RWPE1 (cell line): ENCODE measurements at regions not wholly inside any gene's neighbourhood (a gene's known extent, or its start where the extent isn't known, plus 50 kb on each side); places are given as distances from the start of the nearest gene placed in this dataset.
A peak's percentile ranks its signal among the peaks of the same experiment; 100 is the strongest.

Experiments used
- CTCF ChIA-PET: fragments of 350-600 bp; sonication (Branson Sonifier 250); formaldehyde crosslinking; extraction: SDS; loops from one replicate; lab custom pipeline; 2021; lab: Yijun Ruan, JAX
- POLR2A ChIA-PET: fragments of 400-600 bp; formaldehyde crosslinking; extraction: SDS; loops from one replicate; lab custom pipeline; 2020; ENCODE audit warnings: antibody characterized with exemption; ENCODE audit not compliant: low non-redundant PET; lab: Yijun Ruan, JAX
- DNase-seq: peaks from one replicate; pipeline ENCODE4 v3.0.0; 2012; ENCODE audit warnings: low spot score
- H3K27ac ChIP-seq: fragments of 450-650 bp; 2 replicates; pipeline ENCODE4 v1.5.1; 2017
- TF ChIP-seq, protein P1 (sequence below): fragments of 450-650 bp; conservative IDR thresholded peaks from 2 replicates; pipeline ENCODE4 v1.5.1; 2017; ENCODE audit warnings: low read depth, mild to moderate bottlenecking

DNA sequence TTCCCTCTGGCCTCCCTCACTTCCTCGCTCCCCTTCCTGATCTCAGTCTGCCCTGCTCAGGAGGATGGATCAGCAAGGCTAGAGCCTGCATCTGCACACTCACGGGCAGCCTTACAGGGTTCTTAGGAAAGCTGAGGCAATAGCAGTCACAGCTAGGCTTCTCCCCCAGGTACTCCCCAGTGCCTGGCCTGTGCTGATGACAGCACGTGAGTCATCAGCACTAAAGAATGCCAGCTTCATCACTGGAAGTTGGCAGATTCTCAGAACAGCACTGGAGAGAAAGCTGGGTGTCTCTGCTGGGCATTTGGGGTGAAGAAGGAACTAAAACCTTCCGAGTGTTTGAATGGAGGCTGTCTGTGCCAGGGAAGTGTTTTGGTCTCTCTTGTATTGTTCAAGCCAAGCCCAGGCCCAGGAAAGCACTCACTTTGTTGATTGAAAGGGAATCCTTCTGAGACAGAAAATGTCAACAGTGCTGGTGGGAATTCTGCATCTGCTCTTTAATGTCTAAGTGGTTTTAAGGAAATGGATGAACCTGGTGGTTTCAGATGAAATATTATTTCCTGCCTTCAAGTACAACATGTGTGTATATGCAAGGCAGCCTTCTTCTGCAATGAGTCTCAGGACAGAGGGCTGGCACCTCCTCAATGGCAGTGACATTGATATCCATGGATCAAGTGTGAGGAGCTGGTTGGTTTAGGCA, 73.0 kb upstream of the SCOC start:
- ChIA-PET POLR2A (interaction anchor here (0.5 kb wide), 1 partner anchor 275 kb away, joined by 4 read pairs; no protein-coding TSS in a partner anchor), CTCF (interaction anchor here (1.5 kb wide), 1 partner anchor 26 kb away, joined by 6 read pairs; no protein-coding TSS in a partner anchor)
- TF ChIP-seq, protein P1, sequence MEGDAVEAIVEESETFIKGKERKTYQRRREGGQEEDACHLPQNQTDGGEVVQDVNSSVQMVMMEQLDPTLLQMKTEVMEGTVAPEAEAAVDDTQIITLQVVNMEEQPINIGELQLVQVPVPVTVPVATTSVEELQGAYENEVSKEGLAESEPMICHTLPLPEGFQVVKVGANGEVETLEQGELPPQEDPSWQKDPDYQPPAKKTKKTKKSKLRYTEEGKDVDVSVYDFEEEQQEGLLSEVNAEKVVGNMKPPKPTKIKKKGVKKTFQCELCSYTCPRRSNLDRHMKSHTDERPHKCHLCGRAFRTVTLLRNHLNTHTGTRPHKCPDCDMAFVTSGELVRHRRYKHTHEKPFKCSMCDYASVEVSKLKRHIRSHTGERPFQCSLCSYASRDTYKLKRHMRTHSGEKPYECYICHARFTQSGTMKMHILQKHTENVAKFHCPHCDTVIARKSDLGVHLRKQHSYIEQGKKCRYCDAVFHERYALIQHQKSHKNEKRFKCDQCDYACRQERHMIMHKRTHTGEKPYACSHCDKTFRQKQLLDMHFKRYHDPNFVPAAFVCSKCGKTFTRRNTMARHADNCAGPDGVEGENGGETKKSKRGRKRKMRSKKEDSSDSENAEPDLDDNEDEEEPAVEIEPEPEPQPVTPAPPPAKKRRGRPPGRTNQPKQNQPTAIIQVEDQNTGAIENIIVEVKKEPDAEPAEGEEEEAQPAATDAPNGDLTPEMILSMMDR: no peak
- peak overlapping the region; percentile 70 for H3K27ac ChIP-seq
- peak; percentile 88 for DNase-seq

GRCh38 chr4:140298001-140298400, 75.4 kb upstream of the SCOC start:
- CTCF ChIA-PET: interaction anchor here (0.7 kb wide), 1 partner anchor 21 kb away, joined by 3 read pairs; no protein-coding TSS in a partner anchor
- TF ChIP-seq, protein P1: no peak
- H3K27ac ChIP-seq: no peak overlapping the region
- POLR2A ChIA-PET: no interaction called here
- no peak for DNase-seq

DNA sequence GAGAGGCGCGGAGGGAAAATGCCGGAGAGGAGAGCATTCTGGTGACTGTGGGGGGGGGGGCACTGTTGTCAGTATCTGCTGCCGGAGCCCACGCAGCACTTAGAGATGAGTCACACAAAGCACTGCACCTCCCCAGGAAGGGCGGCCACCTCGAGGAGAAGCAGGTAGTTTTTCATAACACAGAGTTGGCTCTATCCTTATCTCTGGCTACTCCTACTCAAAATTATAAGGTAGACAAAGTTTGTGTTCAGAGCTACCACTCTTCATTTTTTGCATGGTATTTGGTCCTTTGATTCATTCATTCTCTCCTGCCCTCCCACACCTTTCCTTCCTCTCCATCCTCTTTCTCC, 76.2 kb upstream of the SCOC start:
- TF ChIP-seq, protein P1: no peak
- CTCF ChIA-PET: no interaction called here
- peak; percentile 59 for DNase-seq
- H3K27ac ChIP-seq: peak overlapping the region; percentile 33; the same call in 1 of the 2 replicates
- POLR2A ChIA-PET: no interaction called here

DNA sequence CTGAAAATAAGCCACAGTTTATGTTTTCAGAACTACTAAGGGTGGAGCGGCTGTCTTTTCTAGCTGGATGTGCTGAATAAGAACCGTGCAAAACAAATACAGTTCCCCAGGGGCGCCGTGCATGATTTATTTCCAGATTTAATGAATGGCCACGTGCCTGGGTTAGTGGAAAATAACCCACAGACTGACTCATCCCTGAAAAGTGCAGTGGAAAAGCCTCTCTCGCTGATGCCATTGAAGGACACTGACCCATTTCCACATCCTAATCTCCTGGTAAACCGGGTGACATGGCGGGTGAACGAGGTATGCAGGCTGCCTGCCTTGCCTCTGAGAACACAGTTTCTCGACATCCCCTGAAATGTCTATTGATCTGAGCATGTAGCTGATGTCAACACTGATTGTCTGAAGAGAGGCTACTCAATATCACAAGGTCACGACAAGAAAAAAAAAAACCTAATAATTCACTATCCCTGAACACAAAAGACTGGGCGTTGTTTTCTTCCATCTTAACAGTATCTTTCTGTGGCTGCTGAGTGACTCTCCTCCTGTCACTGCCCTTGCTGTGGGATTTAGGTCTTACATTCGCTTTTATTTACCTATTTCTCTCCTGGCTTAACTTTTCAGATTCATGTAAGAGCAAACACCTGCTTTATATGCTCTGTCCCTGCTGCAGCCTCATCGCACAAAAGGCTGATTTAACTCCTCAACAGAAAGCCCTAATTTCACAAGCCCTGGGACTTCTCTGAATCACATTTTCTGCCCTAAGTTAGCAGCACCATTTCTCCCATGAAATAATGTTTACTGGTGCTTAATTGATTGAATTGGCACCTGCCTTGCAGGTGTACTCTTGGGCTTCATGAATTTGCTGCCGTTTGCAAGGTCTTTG, 76.9 kb upstream of the SCOC start:
- TF ChIP-seq, protein P1: no peak
- CTCF ChIA-PET: interaction anchor here (0.6 to 1.0 kb wide), 2 partner anchors 10 to 43 kb away, joined by 3 to 5 read pairs; no protein-coding TSS in a partner anchor
- POLR2A ChIA-PET: no interaction called here
- H3K27ac ChIP-seq: peak overlapping the region; percentile 40
- peak; percentile 42 for DNase-seq

DNA sequence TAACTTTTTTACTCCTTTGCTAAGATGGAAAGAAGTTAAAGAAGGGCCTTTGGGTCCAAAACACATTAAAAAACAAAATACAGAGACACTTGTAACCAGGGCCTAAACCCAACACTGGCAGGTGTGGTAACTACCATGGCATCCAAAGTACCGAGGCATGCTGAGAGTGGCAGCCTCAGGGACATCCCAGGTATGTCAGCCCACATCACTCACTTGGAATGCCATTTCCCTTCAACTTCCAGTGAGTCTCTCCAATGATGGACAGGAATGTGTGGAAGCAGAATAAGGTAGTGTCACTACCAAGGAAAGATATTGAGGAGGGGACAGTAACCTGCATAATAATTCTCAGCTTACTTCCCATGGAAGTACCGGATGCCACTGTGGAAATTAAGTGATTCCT, 79.5 kb upstream of the SCOC start:
- TF ChIP-seq, protein P1: no peak
- no peak for DNase-seq
- POLR2A ChIA-PET: no interaction called here
- CTCF ChIA-PET: no interaction called here
- H3K27ac ChIP-seq: no peak overlapping the region

DNA sequence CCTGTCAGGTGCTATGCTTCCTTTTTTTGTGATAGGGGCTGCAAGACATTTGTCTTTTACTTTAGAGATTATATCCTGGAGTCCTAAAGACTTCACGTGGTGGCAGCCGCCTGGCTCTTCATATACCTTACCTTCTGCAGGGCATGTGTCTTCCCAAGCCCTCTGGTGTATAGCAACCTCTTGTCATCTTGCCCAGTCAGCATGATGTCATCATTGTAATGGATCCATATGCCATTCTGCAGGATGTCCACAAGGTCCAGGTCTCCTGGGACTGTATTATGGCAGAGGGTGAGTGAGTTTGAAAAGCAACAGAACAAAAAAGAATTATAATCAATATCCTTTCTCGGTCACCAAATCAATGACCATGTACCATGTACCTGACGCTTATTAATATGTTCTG, 82.2 kb upstream of the SCOC start:
- POLR2A ChIA-PET: no interaction called here
- no peak for DNase-seq
- TF ChIP-seq, protein P1: no peak
- CTCF ChIA-PET: no interaction called here
- no peak overlapping the region for H3K27ac ChIP-seq
